ENCODE measurements at regions not wholly inside any gene's neighbourhood (a gene's known extent, or its start where the extent isn't known, plus 50 kb on each side); places are given as distances from the start of the nearest gene placed in this dataset.
"Not testable (repeated sequence)": the region's sequence is repeated elsewhere in the genome, so short reads cannot be mapped to it uniquely, and the experiment has no call there.

- Mint-ChIP-seq H3K9me3 (no peaks in the 10 kb centered on the region), H3K27ac (no peak overlapping the region), H3K36me3 (ENCODE audit: low read depth) (no peaks in the 10 kb centered on the region), H3K27me3 (peaks cover 13% of the 10 kb centered on the region), H3K4me3 (no peak overlapping the region), H3K4me1 (no peaks in the 10 kb centered on the region)
- no peak for ATAC-seq (replicated peaks)
Observed at GRCh38 chr4:81690871-81691270, 219.2 kb upstream of the RASGEF1B start.

- Mint-ChIP-seq H3K4me1 (no peaks in the 10 kb centered on the region), H3K36me3 (ENCODE audit: low read depth) (no peaks in the 10 kb centered on the region), H3K4me3 (no peak overlapping the region), H3K27me3 (peaks cover 9% of the 10 kb centered on the region), H3K27ac (no peak overlapping the region), H3K9me3 (no peaks in the 10 kb centered on the region)
- no peak for ATAC-seq (replicated peaks)
Observed at GRCh38 chr4:81688085-81688484, 216.4 kb upstream of the RASGEF1B start.

DNA sequence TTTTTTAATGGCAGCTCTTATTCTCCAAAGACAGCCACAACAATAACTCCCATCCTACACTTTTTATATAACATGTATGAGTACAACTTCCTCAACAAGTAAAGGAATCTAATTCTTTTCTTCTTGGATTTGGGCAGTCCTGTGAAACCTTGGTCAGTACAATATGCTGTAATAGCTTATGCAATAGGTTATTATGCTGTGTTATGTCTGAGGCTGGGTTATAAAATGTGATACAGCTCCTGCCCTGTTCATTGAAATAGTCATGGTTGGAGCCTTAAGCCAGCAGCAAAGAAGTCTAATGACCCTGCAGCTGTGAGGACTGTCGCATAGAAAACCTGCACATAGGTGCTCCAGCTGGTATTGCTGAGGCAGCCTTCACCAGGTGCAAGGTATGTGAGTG lies 215.8 kb upstream of the RASGEF1B start:
- Mint-ChIP-seq H3K36me3 (ENCODE audit: low read depth) (no peaks in the 10 kb centered on the region), H3K27me3 (peaks cover 9% of the 10 kb centered on the region), H3K27ac (no peak overlapping the region), H3K9me3 (no peaks in the 10 kb centered on the region), H3K4me3 (no peak overlapping the region), H3K4me1 (no peaks in the 10 kb centered on the region)
- no peak for ATAC-seq (replicated peaks)

DNA sequence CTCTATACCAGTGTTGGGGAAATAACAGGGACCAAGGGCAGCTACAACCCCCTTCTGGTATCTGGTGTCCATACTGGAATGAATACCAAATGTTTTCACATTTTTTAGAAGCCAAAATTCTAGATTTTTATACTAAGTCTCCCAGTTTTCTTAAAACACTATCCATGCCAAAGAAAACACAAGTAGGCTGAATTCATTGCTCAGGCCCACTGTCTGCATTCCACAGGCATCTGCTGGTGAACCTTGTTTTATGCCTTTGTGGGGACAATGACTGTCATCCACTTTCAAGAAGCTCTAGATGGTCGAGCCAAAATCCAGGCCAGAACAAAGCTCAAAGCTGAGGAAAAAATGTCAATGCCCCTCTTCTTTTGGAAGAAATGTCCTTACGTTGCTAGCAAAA lies 213.4 kb upstream of the RASGEF1B start:
- Mint-ChIP-seq H3K27me3 (peaks cover 11% of the 10 kb centered on the region), H3K4me3 (no peak overlapping the region), H3K4me1 (no peaks in the 10 kb centered on the region), H3K27ac (no peak overlapping the region), H3K9me3 (no peaks in the 10 kb centered on the region), H3K36me3 (ENCODE audit: low read depth) (no peaks in the 10 kb centered on the region)
- no peak for ATAC-seq (replicated peaks)

- no peak for ATAC-seq (replicated peaks)
- H3K36me3 Mint-ChIP-seq (ENCODE audit: low read depth), result no peaks in the 10 kb centered on the region
- H3K27ac Mint-ChIP-seq, result no peak overlapping the region
- H3K4me3 Mint-ChIP-seq, result no peak overlapping the region
- peaks cover 14% of the 10 kb centered on the region for H3K27me3 Mint-ChIP-seq
- H3K9me3 Mint-ChIP-seq, result no peaks in the 10 kb centered on the region
- H3K4me1 Mint-ChIP-seq, result no peaks in the 10 kb centered on the region
Observed at GRCh38 chr4:81684352-81684751, 212.6 kb upstream of the RASGEF1B start.

DNA sequence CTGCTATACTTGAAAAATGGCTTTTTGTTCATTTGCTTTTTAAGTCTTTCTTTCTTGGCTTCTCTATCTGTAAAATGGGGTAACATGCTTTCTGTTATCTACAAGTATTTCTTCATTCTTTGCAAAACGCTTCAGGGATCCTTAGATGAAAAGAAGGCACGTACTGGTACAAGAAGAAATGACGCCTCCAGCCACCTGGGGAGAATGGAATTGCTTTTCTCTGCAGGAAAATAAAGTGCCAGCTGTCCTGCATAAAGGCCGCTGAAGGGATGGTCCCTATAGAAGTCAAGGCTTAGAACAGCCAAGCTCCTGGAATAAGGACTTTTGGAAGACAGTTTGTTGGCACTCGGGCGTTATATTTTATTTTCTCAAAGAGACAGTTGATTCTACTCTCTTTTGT lies 210.8 kb upstream of the RASGEF1B start:
- ATAC-seq (replicated peaks), result no peak
- Mint-ChIP-seq H3K27ac (no peak overlapping the region), H3K27me3 (peaks cover 10% of the 10 kb centered on the region), H3K4me1 (no peaks in the 10 kb centered on the region), H3K9me3 (no peaks in the 10 kb centered on the region), H3K36me3 (ENCODE audit: low read depth) (no peaks in the 10 kb centered on the region), H3K4me3 (no peak overlapping the region)

DNA sequence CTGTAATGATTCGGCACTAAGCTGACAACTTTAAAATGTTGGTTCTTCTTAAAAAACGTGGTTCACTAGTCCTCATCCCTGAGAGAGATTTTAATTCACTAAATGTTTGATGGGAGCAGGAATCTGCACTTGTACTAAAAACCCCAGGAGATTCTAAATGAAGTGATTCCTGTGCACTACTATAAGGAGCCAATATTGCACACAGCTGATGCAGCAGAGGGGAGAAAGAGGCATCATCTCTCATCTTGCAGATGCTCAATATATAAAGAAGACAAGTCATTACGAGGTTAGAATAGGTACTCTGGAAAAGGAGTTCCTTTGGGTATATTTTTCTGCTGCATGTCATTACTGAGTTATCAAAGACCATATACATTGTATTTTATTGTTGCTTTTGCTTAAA lies 207.6 kb upstream of the RASGEF1B start:
- Mint-ChIP-seq H3K27ac (no peak overlapping the region), H3K4me1 (no peaks in the 10 kb centered on the region), H3K9me3 (no peaks in the 10 kb centered on the region), H3K36me3 (ENCODE audit: low read depth) (no peaks in the 10 kb centered on the region), H3K4me3 (no peak overlapping the region), H3K27me3 (peaks cover 10% of the 10 kb centered on the region)
- ATAC-seq (replicated peaks), result no peak

DNA sequence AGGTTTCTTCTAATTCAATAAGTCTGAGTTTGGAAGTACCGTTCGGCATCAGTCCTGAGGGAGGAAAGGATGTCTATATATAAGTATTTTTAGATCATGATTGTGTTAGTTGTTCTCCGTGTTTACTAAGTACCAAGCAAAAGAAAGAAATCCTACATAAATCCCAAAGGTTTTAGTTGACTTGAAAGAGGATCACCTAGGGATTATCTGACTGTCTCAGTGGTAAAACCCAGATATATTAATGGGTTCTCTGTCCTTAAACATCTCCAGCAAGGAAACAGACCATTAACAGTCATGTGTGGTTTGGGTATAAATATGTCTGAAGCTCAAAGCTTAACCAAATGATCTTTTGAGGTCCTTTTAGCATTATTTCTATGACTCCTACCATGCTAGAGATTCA lies 207.1 kb upstream of the RASGEF1B start:
- Mint-ChIP-seq H3K9me3 (no peaks in the 10 kb centered on the region), H3K27me3 (peaks cover 10% of the 10 kb centered on the region), H3K27ac (no peak overlapping the region), H3K4me3 (no peak overlapping the region), H3K4me1 (no peaks in the 10 kb centered on the region), H3K36me3 (ENCODE audit: low read depth) (no peaks in the 10 kb centered on the region)
- no peak for ATAC-seq (replicated peaks)

DNA sequence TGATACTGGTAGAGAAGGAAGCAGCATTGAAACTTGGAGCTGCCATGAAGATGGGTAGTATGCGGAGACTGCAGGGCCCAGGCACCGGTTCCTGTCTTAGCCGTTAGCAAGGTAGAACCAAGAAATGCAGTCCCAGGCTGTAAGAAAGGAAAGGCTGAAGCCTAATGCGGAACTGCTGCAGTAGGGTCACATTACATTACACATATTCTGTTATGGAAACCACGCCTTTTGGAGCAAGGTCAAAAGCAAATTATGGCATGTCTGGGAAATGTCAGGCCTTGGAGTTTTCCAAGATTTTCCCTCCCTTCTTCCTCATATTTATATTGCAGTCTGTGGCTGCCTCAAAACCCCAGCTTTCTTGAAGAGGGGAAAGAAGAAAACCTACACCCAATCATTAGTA lies 204.8 kb upstream of the RASGEF1B start:
- no peaks in the 10 kb centered on the region for H3K9me3 Mint-ChIP-seq
- no peak overlapping the region for H3K4me3 Mint-ChIP-seq
- ATAC-seq (replicated peaks), result no peak
- H3K4me1 Mint-ChIP-seq, result no peaks in the 10 kb centered on the region
- peaks cover 9% of the 10 kb centered on the region for H3K27me3 Mint-ChIP-seq
- H3K36me3 Mint-ChIP-seq (ENCODE audit: low read depth), result no peaks in the 10 kb centered on the region
- H3K27ac Mint-ChIP-seq, result no peak overlapping the region

GRCh38 chr4:81675791-81676393 lies 204.2 kb upstream of the RASGEF1B start:
- H3K36me3 Mint-ChIP-seq (ENCODE audit: low read depth), result no peaks in the 10 kb centered on the region
- ATAC-seq (replicated peaks), result no peak
- H3K4me1 Mint-ChIP-seq, result no peaks in the 10 kb centered on the region
- H3K4me3 Mint-ChIP-seq, result no peak overlapping the region
- peaks cover 6% of the 10 kb centered on the region for H3K27me3 Mint-ChIP-seq
- no peak overlapping the region for H3K27ac Mint-ChIP-seq
- H3K9me3 Mint-ChIP-seq, result no peaks in the 10 kb centered on the region

DNA sequence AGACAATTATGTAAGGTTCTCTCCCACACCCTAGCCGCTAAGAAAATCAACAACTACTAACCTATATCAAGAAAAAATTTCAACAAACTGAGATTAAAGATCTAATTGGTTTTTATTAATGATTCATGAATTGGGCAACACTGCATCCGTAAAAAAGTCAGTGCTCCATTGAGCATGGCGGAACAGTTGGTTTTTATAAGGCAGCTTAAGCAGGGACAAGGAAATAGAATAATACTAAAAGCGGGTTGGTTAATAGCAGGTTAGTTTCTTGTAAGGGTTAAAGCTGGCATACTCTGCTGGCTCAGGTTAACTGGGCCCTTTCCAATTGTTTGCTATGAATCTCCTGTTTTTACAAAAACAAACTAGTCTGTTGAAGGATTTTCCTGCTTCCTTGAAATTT lies 202.3 kb upstream of the RASGEF1B start:
- Mint-ChIP-seq H3K27ac (no peak overlapping the region), H3K4me3 (no peak overlapping the region), H3K27me3 (no peaks in the 10 kb centered on the region), H3K4me1 (no peaks in the 10 kb centered on the region), H3K36me3 (ENCODE audit: low read depth) (no peaks in the 10 kb centered on the region), H3K9me3 (no peaks in the 10 kb centered on the region)
- ATAC-seq (replicated peaks), result no peak

- H3K36me3 Mint-ChIP-seq (ENCODE audit: low read depth), result not testable (repeated sequence)
Observed at GRCh38 chr4:81668328-81668727, 196.6 kb upstream of the RASGEF1B start.

GRCh38 chr4:81667539-81667938 lies 195.8 kb upstream of the RASGEF1B start:
- Mint-ChIP-seq H3K36me3 (ENCODE audit: low read depth) (no peaks in the 10 kb centered on the region), H3K4me1 (peaks cover 4% of the 10 kb centered on the region), H3K27me3 (peaks cover 5% of the 10 kb centered on the region), H3K27ac (no peak overlapping the region), H3K4me3 (no peak overlapping the region), H3K9me3 (no peaks in the 10 kb centered on the region)
- no peak for ATAC-seq (replicated peaks)

More at GRCh38 chr4:81668328-81668727, 196.6 kb upstream of the RASGEF1B start:
- not testable (repeated sequence) for H3K27ac Mint-ChIP-seq; H3K27me3 Mint-ChIP-seq; H3K9me3 Mint-ChIP-seq; ATAC-seq (replicated peaks); H3K4me1 Mint-ChIP-seq; H3K4me3 Mint-ChIP-seq

GRCh38 chr4:81666491-81666890 lies 194.8 kb upstream of the RASGEF1B start:
- Mint-ChIP-seq H3K4me3 (peak overlapping the region; percentile 27), H3K36me3 (ENCODE audit: low read depth) (no peaks in the 10 kb centered on the region), H3K4me1 (peaks cover 4% of the 10 kb centered on the region), H3K9me3 (no peaks in the 10 kb centered on the region), H3K27ac (peak overlapping the region; percentile 26), H3K27me3 (peaks cover 8% of the 10 kb centered on the region)
- peak; percentile 98 for ATAC-seq (replicated peaks)

DNA sequence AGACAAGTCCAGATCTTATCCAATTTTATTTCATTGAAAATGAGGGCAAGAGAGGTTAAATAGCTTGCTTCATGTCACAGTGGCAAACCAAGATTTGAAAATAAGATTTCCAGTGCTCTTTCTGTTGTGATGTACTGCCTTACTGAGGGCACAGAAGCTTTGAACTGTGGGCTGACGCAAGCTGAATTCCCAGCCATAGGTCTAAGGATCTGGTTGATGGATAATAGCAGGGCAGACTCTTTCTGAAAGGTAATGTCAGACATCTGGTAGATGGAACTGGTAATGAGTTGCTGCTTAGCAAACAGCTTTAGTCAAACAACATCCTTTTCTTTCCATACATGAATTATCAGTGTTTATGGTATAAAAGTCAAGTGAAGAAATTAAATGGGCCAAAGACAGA lies 193.9 kb upstream of the RASGEF1B start:
- H3K4me3 Mint-ChIP-seq, result peak overlapping the region; percentile 27
- peaks cover 4% of the 10 kb centered on the region for H3K4me1 Mint-ChIP-seq
- H3K27me3 Mint-ChIP-seq, result peaks cover 10% of the 10 kb centered on the region
- no peaks in the 10 kb centered on the region for H3K9me3 Mint-ChIP-seq
- no peak for ATAC-seq (replicated peaks)
- H3K36me3 Mint-ChIP-seq (ENCODE audit: low read depth), result no peaks in the 10 kb centered on the region
- no peak overlapping the region for H3K27ac Mint-ChIP-seq

DNA sequence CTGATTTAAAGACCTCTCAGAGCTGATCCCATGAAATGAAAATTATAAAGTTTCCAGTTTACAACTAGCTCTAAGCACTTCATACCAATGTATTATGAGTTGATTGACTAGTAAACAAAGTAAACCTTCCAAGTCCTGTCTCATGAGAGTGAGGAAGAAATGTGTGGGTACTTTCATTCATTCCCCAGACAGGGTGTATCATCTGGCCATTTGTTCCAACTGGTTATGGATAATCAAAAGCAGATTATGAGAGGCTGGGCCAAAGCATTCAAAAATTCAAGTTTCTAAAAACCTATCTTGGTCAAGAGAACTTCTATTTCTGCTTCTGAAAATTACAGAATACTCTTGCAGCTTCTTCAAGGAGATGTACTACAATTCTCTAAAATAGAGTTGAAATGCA lies 193.3 kb upstream of the RASGEF1B start:
- Mint-ChIP-seq H3K9me3 (no peaks in the 10 kb centered on the region), H3K4me3 (no peak overlapping the region), H3K27ac (no peak overlapping the region), H3K4me1 (peaks cover 4% of the 10 kb centered on the region), H3K27me3 (peaks cover 10% of the 10 kb centered on the region), H3K36me3 (ENCODE audit: low read depth) (no peaks in the 10 kb centered on the region)
- ATAC-seq (replicated peaks), result no peak

Data from activated T-helper 17 cell treated with anti-CD3 and anti-CD28 coated beads, Interleukin-2, amount 50 U/mL, for 72 hours (primary cell).